ENCODE measurements at regions not wholly inside any gene's neighbourhood (a gene's known extent, or its start where the extent isn't known, plus 50 kb on each side); places are given as distances from the start of the nearest gene placed in this dataset.

GRCh38 chr7:23969443-23969842, 259.4 kb downstream of the STK31 start:
- Mint-ChIP-seq H3K36me3 (ENCODE audit: low read depth) (no peaks in the 10 kb centered on the region), H3K4me3 (no peak overlapping the region), H3K27ac (no peak overlapping the region), H3K27me3 (ENCODE audit: low read depth) (no peaks in the 10 kb centered on the region), H3K4me1 (peaks cover 20% of the 10 kb centered on the region), H3K9me3 (peaks cover 8% of the 10 kb centered on the region)
- no peak for TF ChIP-seq CTCF (IDR thresholded peaks at IDR 0.05; ENCODE audit: unreplicated experiment in 3 of 3)

- TF ChIP-seq CTCF (IDR thresholded peaks at IDR 0.05; ENCODE audit: unreplicated experiment in 3 of 3): no peak
- Mint-ChIP-seq H3K36me3 (ENCODE audit: low read depth) (no peaks in the 10 kb centered on the region), H3K27me3 (ENCODE audit: low read depth) (no peaks in the 10 kb centered on the region), H3K4me3 (no peak overlapping the region), H3K27ac (no peak overlapping the region), H3K4me1 (peaks cover 13% of the 10 kb centered on the region), H3K9me3 (peaks cover 8% of the 10 kb centered on the region)
Observed at GRCh38 chr7:23970193-23970592, 260.2 kb downstream of the STK31 start.

- no peak for TF ChIP-seq CTCF (IDR thresholded peaks at IDR 0.05; ENCODE audit: unreplicated experiment in 3 of 3)
- Mint-ChIP-seq H3K36me3 (ENCODE audit: low read depth) (no peaks in the 10 kb centered on the region), H3K4me1 (peaks cover 10% of the 10 kb centered on the region), H3K27ac (no peak overlapping the region), H3K9me3 (peaks cover 12% of the 10 kb centered on the region), H3K27me3 (ENCODE audit: low read depth) (no peaks in the 10 kb centered on the region), H3K4me3 (no peak overlapping the region)
Observed at GRCh38 chr7:23971031-23971430, 261.0 kb downstream of the STK31 start.

GRCh38 chr7:23972057-23972456, 262.0 kb downstream of the STK31 start:
- Mint-ChIP-seq H3K4me1 (peaks cover 4% of the 10 kb centered on the region), H3K27ac (no peak overlapping the region), H3K27me3 (ENCODE audit: low read depth) (no peaks in the 10 kb centered on the region), H3K4me3 (no peak overlapping the region), H3K36me3 (ENCODE audit: low read depth) (no peaks in the 10 kb centered on the region), H3K9me3 (peaks cover 18% of the 10 kb centered on the region)
- no peak for TF ChIP-seq CTCF (IDR thresholded peaks at IDR 0.05; ENCODE audit: unreplicated experiment in 3 of 3)

GRCh38 chr7:23973264-23973663, 263.2 kb downstream of the STK31 start:
- no peaks in the 10 kb centered on the region for H3K4me1 Mint-ChIP-seq
- no peaks in the 10 kb centered on the region for H3K36me3 Mint-ChIP-seq (ENCODE audit: low read depth)
- no peak overlapping the region for H3K27ac Mint-ChIP-seq
- peaks cover 20% of the 10 kb centered on the region for H3K9me3 Mint-ChIP-seq
- H3K4me3 Mint-ChIP-seq: no peak overlapping the region
- no peak for TF ChIP-seq CTCF (IDR thresholded peaks at IDR 0.05; ENCODE audit: unreplicated experiment in 3 of 3)
- no peaks in the 10 kb centered on the region for H3K27me3 Mint-ChIP-seq (ENCODE audit: low read depth)

DNA sequence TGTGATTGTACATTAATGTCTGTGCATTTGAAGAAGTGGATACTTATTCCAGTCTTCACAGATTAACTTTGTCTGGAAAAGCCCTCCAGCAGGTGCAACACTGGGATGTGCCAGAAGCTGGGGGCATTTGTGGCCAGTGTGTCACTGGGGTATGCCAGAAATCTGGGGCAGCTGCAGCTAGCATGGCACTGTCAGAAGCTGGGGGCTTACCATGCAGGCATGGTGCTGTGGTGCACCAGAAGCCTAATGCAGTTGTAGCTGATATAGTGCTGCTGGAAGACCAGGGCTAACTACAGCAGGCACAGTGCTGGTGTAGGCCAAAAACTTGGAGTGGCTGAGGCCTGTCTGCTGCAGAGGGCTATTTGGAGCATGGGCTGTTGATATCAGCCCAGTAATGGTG, 270.1 kb downstream of the STK31 start:
- no peaks in the 10 kb centered on the region for H3K4me1 Mint-ChIP-seq
- TF ChIP-seq CTCF (IDR thresholded peaks at IDR 0.05; ENCODE audit: unreplicated experiment in 3 of 3): no peak
- H3K4me3 Mint-ChIP-seq: no peak overlapping the region
- H3K27ac Mint-ChIP-seq: no peak overlapping the region
- H3K36me3 Mint-ChIP-seq (ENCODE audit: low read depth): no peaks in the 10 kb centered on the region
- H3K27me3 Mint-ChIP-seq (ENCODE audit: low read depth): peaks cover 5% of the 10 kb centered on the region
- peaks cover 25% of the 10 kb centered on the region for H3K9me3 Mint-ChIP-seq
